RCC 7860 (cell line): ENCODE measurements at regions not wholly inside any gene's neighbourhood (a gene's known extent, or its start where the extent isn't known, plus 50 kb on each side); places are given as distances from the start of the nearest gene placed in this dataset.

Experiments
- DNase-seq: peaks from one replicate; pipeline ENCODE4 v3.0.0-alpha.2; 2015; ENCODE audit warnings: low spot score
- FAIRE-seq: peaks from 2 replicates; lab custom pipeline; 2012; peaks lifted over from hg19 to GRCh38; lab: Jason Lieb, UNC

DNA sequence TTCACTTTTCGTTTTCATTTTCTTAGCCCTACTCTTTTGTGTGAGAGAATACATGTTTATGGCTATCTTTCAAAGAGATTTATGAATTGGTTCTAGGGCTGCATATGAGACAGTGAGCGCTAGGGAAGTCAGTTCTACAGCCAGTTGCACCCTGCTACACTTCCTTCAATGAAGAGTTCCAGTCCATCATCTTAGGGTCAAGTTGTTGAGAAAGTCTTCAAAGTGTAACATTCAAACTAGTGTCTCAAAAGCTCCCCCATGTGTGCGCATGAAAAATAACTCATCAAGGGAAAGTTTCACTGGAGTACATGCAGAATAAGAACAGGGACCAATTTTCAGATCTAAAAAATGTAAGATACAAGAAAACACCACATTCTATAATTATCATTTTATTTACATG, 317.2 kb downstream of the DEPDC1B start:
- DNase-seq, result no peak
- FAIRE-seq, result no peak

DNA sequence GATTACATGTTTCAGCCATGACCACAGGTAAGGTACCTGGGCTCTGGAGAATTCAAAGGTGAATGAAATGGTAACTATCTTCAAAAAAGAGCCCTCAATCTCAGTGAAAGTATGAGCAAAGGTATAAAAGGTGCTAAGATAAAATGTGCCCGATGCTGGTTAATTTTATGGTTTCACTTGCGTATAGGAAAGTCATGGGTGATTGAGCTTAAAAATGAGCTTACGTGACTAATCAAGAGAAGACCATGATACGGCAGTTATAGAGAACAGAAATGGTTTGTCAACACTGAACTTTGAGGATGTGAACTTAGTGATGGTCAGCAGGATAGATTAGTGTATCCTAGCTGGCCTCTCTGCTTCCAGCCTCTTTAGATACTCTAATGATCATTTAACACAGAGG, 320.1 kb downstream of the DEPDC1B start:
- DNase-seq (no peak), FAIRE-seq (no peak)

DNA sequence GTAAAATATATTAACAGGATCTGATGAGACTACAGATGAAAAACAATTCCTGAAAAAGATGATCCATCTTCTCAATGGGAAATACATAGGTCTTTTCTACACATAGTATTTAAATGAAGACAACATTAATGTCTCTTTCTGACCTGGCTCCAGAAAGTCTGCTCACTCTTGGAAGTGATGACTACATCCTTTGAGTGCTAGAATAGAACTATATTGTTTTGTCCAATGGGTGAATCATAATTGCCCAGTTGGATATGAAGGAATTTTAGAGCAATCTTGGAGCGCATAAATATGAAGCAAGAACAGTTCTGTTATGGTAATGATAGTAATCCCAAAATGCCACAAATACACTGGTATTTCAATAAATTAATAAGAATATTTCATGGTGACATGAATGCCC, 322.1 kb downstream of the DEPDC1B start:
- FAIRE-seq, result no peak
- DNase-seq, result no peak

DNA sequence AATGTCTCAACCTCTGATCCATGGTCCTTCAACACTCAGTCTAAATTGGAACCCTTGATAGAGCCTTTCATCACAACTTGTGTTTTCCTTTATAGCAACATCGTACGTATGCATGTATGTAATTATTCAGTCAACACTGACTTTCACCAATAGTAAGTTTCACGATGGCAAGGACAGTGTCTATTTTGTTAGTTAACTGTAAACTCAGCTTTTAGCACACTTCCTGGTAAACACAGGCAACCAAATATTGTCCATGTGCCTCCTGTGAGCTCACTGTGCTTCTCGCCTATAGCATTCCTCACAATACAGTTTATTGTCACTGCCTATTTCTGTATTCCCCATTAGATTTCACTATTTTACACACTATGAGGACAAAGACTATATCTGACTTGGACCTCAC, 323.1 kb downstream of the DEPDC1B start:
- no peak for FAIRE-seq
- DNase-seq, result no peak

DNA sequence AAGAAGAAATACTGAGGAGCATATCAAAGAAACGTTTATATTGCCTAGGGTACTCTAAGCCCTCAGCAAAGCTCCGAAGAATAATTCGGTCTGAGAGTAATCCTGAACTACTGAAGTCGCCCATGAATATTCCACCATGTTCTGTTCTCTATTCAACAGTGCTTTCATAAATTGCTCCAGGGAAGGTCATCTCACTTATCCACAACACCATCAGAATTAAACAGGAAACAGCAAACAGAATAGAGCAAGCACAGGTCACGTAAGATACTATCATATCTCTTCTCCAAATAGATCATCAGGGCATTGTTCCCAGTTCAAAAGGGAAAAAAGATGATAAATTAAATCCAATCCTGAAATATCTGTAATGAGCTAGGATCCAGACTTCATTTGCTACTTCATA, 325.6 kb downstream of the DEPDC1B start:
- DNase-seq, result no peak
- FAIRE-seq, result no peak

DNA sequence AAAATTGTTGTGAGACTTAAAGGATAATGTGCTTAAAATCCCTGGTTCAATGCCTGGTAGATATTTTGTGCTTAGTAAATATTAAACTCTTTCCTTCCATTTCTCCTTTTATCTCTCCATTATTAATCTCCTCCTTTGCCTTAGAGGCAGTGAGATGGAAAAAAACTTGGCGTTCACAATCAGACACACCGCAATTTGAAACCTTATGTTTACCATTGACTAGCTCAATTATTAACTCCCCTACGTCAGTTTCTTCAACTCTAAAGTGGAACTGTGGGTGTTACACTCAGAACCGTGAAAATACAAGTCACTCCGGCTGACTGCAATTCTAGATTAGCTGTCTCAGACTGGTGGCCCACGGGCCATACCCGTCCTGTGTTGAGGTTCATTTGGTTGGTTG, 327.2 kb downstream of the DEPDC1B start:
- DNase-seq (no peak), FAIRE-seq (no peak)

DNA sequence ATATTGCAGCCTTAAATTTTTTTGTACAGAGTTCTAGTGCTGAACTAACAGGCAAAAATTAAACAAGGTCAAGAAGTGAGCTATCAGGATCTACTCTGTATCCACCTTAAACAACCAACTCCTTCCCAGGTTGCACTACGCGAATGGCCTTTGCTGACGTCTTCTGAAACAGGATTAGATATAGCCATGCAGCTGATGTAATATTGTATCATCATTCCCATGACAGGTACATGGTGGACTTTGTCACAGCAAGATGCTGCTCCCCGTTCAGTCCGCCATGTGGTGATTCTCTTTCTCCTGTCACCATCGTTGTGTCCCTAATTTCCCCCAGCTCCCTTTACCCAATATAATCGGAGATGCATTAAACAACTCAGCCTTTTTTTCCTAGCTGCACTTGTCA, 328.9 kb downstream of the DEPDC1B start:
- no peak for FAIRE-seq
- DNase-seq, result no peak

DNA sequence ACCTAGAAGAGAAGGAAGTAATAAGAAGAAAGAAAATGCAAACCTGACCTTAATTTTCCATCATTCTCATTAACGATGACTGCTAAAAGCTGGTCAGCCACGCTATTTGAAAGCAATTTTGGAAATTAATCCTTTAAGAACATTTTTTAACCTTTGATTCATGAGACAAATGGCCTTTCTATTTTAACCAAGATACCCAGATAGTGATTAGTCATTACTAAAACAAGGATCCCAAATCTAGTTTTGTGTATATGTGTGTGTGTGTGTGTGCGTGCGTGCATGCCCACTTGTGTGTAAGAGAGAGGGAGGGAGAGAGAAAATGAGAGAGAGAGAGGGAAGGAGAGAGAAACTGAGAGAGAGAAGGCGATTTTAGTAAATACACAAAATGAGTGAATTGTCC, 329.5 kb downstream of the DEPDC1B start:
- no peak for FAIRE-seq
- DNase-seq, result no peak

DNA sequence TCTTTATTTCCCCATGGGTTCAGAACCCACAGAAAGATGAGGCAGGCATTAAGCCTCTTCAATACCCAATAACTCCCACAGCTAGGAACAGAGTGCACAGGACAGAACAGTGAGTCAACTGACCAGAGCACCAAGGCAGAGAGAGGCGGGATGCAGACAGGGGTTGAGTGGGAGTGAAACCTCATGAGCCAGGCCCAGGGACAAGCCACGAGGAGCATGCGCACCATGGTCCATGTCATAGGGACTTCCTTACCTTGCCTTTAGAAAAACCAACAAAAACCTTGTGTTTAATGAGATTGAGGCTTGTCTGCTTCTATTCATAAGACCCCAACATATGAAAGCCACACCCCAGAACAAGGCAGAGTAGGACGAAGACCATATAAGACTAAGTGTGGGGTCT, 330.6 kb downstream of the DEPDC1B start:
- DNase-seq, result no peak
- FAIRE-seq, result no peak

DNA sequence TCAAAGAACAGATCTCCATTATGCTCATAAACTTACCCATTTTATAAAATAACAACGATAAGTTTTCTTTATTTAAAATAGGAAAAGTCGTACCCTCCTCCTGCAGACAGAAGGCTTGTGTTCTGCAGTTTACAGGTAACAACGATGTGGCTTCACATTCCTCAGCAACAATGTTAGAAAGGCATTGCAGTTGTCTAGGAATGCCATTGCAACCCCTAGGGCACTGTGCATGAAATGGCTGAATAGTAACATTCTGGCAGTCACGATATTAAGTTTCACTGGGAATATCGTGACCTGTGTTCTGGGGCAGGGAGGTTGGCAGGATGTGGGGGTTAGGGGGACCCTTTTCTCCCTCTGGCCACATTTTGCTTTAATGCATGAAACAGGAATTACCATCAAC, 331.9 kb downstream of the DEPDC1B start:
- DNase-seq, result no peak

DNA sequence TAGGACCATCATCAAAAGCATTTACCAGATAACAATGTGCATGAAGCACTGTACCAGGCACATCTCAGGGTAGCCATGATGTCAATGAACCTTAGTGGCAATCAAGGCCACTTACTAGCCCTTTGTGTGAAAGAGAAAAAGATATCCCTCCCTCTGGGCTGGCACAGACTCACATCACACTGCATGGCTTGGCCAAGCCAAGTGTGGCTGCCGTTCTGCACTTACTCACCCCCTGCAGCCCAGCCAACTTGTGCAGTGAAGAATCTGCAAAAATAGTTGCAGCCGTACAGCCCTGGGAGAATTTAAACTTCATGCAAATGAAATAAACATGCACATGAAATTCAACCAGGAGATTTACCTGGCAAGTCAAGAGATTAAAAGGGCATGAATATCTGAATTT, 333.5 kb downstream of the DEPDC1B start:
- no peak for DNase-seq
- no peak for FAIRE-seq

More for the DNA sequence above, 331.9 kb downstream of the DEPDC1B start:
- no peak for FAIRE-seq

DNA sequence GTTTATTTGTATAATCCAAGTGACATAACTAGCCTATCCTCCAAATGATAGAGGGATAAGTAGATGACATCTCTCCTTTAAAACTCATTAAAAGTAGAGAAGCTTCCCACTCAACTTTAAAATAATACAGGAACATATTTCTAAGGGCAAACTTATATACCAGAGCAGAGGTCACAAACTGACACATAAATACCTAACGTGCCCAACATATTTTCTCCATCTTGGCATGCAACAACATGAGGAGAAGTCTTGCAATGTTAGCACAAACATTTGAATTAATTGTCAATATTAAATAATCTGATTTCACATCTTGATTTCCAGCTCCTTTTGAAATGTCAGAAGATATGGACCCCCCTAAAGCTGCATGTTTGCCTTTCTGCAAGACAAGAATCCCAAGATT, 335.0 kb downstream of the DEPDC1B start:
- no peak for FAIRE-seq
- no peak for DNase-seq

DNA sequence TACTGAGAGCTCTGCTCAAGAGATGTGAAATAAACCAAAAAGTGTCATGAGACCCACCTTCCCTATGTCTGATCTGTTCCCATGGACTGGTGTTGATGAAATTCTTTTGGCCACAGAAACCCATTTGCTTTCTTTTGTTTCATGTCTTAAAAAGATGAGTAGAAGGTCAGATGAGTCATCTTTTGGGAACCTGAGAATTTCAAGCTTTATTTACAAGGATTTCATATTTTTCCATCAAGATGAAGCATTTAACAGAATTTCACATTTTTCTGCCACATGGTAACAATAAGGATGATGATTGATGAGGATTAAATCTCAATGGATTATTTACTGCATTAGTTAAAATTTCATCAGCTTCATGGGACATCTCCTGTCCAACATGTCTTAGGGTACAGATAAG, 337.8 kb downstream of the DEPDC1B start:
- FAIRE-seq (no peak), DNase-seq (no peak)

DNA sequence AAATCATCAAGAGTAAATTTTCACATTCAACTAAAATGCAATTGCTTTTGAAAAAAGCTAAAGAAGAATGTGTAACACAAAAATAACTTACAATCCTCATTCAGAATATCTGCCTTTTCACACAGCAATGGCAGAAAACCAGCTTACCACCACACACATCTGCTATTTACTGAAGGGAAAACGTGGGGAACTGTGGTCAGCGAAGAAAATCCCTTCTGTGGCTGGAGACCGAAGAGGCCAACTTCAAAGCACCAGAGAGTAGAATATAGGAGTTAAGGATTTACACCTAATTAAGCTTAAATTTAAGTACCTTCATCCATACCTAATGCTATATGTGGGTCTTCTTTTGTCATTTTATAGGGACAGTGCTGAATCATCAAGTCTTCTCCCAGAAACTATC, 339.6 kb downstream of the DEPDC1B start:
- no peak for DNase-seq
- FAIRE-seq, result no peak

DNA sequence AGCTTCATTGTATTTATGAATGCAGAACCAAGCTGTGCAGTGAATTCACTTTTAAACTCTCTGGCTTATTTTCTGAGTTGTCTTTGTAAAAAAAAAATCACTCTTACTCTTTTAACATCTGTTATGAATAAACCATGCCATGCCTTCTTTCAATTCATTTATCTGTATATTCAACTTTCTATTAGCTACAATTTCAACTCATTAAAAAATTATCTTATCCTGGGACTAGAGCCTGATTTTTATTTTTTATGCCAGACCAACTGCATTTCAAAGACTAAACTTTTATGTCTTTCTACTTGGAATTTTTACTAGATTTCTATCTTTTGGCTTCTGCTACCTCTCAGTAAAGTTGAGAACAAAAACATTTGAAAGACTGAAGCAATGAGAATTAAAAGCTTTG, 342.7 kb downstream of the DEPDC1B start:
- FAIRE-seq (no peak), DNase-seq (no peak)

DNA sequence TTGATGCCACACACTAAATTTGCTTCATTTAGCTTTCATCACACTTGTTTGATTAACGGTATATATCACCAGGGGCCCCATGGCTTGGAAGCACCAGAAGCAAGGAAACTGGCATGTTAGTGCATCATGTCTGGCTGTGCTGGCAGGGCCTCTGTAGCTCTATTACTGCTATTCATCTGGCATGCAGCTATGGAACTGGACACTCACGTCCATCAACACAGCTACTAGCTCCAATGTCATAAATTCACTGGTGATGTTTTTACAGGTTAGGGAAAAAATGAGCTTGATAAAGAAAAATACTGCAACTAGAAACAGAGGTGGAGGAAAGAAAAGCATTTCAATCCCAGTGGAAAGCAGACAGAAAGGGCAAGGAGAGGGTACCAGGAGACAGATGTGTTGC, 343.2 kb downstream of the DEPDC1B start:
- DNase-seq (no peak), FAIRE-seq (no peak)

DNA sequence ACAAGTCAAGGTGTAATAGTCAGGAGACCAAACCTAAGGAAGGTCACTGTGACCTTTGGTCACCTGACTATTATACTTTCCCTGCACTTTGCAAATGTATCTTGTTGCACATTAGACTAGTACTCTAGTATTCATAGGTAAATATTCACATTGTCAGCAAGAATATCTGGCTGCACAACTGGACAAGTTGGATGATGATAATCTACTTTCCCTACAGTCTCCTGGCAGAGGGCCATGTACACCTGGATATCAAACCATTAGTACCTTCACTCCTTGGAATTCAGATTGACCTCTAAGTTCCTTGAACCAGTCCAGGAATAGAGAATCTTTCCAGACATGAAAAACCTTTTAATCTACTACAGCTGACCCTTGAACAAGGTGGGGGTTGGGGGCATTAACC, 344.8 kb downstream of the DEPDC1B start:
- no peak for FAIRE-seq
- no peak for DNase-seq

DNA sequence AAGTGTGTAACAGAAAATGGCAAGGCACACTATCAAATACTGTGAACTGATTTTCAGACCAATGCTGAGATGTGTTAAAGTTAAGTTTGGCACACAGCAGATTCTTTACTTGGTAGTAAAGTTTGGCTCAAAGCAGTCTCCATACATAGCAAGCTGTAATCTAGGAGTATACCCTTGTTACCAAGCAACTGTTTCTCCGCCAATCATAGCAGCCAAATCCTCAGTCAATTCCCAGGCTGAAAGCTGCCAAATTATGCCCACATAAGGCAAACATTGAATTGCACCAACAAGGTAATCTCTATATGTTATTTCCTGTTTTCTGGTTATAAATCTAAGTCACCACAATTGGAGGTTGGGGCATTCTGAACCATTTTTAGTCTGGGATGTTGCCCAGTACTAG, 345.7 kb downstream of the DEPDC1B start:
- DNase-seq (no peak), FAIRE-seq (no peak)

DNA sequence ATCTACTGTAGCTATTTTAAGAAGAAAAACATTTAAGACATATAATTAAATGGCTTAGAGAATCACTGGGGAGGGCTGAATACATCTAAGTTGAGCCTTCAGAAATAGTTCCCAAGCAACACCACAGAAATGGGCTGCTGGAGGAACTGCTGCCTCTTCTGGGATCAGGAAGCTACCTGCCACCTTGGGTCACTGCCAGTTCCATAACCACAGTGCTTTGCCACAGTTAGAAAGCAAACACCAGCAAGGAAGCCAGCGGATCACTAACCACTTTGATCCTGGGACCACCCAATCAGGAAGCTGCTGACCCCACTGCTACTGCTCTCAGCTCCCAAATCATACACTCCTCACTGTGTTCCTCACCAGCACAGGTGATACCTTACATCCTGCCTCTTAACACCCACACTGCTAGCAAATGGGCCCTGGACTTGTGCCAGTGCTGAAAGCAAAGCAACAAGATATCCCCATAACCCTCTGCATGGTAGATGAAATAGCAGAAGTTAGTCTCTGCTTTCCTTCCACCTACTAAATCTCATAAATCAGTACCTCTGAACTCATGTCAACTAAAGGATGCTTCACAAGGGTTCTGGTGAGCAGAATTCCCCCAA, 346.9 kb downstream of the DEPDC1B start:
- FAIRE-seq (no peak), DNase-seq (no peak)

DNA sequence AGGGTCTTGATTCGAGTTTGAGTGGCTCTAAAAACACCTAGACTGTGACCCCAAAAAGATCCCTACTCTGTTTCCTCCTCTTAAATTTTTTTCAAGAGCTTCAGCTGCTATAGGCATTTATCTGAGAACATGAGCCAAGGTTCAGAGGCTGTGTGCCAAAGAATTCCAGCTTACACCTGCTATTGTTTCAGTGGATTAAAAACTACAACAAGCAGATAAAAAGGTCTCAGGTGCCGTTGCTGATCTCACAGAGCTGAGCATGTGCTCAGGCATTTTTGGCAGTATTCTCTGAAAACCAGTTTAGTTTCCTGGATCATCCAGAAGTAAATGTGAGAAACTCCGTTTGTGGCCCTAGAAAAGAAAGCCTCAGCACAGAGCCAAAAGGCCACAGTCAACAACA, 349.2 kb downstream of the DEPDC1B start:
- no peak for DNase-seq
- FAIRE-seq, result no peak

DNA sequence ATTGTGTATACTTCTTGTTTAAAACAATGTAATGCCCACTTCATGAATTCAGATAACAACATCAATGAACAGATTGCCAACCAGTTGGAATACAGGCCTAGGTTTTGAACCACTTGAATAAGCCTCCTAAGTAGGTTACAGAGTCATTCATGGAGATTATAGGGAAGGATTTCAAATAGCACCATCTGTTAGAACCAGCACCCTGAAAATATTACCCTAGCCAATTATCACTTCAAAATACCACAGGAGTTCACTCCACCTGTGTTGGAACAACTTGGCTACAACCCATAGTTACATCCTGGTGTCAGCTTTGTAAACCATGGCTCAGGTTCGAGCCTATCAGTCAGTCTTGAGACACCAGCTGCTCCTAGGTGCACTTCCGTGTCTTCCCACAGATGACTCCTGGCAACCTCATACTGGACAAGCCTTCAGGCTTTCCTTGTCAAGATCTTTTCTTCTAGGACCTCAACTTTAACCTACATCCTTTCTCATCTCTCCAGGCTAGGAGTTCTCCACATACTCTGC, 350.0 kb downstream of the DEPDC1B start:
- DNase-seq (no peak), FAIRE-seq (no peak)

DNA sequence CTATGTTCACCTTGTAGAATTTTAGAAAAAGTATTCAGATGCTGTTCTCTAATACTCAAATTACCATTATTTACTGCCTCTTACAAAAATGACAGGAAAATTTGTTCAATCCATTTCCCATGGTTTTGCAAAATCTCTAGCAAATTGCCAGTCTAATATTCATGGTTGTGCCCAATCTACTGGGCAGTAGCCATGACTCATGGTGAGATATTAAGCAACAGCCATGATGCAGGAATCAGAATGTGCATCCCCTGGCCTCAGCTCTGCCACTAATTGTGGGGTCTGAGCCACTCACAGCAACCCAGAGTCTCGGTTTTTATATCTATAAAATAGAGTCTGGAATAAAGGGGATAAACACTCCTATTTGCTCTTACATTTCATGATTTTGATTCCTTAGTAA, 353.6 kb downstream of the DEPDC1B start:
- DNase-seq (no peak), FAIRE-seq (no peak)

DNA sequence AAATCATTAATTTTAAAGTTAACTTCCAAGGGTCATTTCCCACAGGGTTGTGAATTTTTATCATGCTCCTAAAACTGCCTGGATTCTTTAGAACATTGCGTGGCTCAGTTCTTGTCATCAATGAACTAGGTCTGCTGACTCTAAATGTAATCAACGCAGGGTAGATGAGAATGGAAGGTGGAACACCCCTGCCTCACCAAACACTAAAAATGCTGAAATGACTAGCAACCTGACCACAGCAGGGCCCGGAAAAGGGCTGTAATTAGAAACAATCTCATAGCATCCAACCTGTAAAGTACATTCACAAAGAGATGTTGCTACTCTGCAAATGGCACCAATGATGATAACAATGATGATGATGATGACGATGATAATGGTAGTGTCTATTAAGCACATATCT, 356.9 kb downstream of the DEPDC1B start:
- FAIRE-seq (no peak), DNase-seq (no peak)
